ENCODE measurements at regions not wholly inside any gene's neighbourhood (a gene's known extent, or its start where the extent isn't known, plus 50 kb on each side); places are given as distances from the start of the nearest gene placed in this dataset.
A peak's percentile ranks its signal among the peaks of the same experiment; 100 is the strongest.

GRCh38 chr7:98521089-98521692 lies 95.9 kb upstream of the NPTX2 start:
- Histone ChIP-seq H3K4me1 (ENCODE audit: insufficient read depth) (no peaks in the 10 kb centered on the region), H3K9me2 (ENCODE audit: insufficient read depth) (no peaks in the 10 kb centered on the region), H3F3A (replicated peaks; ENCODE audit: low read depth) (no peaks in the 10 kb centered on the region), H3K27me3 (ENCODE audit: insufficient read depth) (no peaks in the 10 kb centered on the region), H3K4me3 (no peak overlapping the region), H3K4me2 (no peak overlapping the region), H3K27ac (ENCODE audit: low read depth) (no peak overlapping the region), H4K20me1 (replicated peaks; ENCODE audit: insufficient read depth) (no peaks in the 10 kb centered on the region), H3K79me2 (replicated peaks; ENCODE audit: insufficient read depth) (no peaks in the 10 kb centered on the region), H2AFZ (no peak overlapping the region), H3K36me3 (ENCODE audit: insufficient read depth) (no peaks in the 10 kb centered on the region; the same call in 1 of the 2 replicates)
- no peak for DNase-seq (ENCODE audit: low spot score)
- Mint-ChIP-seq H3K27ac (no peak overlapping the region), H3K36me3 (ENCODE audit: low read depth) (peaks cover 9% of the 10 kb centered on the region; the same call in 2 of the 3 replicates), H3K4me3 (no peak overlapping the region), H3K27me3 (ENCODE audit: insufficient read depth, low read depth, poor library complexity) (peaks cover 9% of the 10 kb centered on the region), H3K4me1 (no peaks in the 10 kb centered on the region), H3K9me3 (peaks cover 71% of the 10 kb centered on the region)
- ATAC-seq, result no peak
- no peak for TF ChIP-seq ZNF331 (CRISPR knock-in tag; IDR thresholded peaks at IDR 0.05; ENCODE audit: low read depth)
- no peak for TF ChIP-seq JUNB (IDR thresholded peaks at IDR 0.05; ENCODE audit: unreplicated experiment)
- no peak for TF ChIP-seq CREB1 (CRISPR knock-in tag; IDR thresholded peaks at IDR 0.05; ENCODE audit: low read depth)
- TF ChIP-seq CTCF (conservative IDR thresholded peaks at IDR 0.05; ENCODE audit: low read depth in 2 of 2), result no peak

GRCh38 chr7:98520356-98520951 lies 96.6 kb upstream of the NPTX2 start:
- DNase-seq (ENCODE audit: low spot score) (peak; percentile 26), ATAC-seq (no peak)
- Histone ChIP-seq H3K4me3 (no peak overlapping the region), H3K27ac (ENCODE audit: low read depth) (no peak overlapping the region), H3K36me3 (ENCODE audit: insufficient read depth) (no peaks in the 10 kb centered on the region; the same call in 1 of the 2 replicates), H3F3A (replicated peaks; ENCODE audit: low read depth) (no peaks in the 10 kb centered on the region), H3K27me3 (ENCODE audit: insufficient read depth) (no peaks in the 10 kb centered on the region), H3K4me2 (no peak overlapping the region), H3K79me2 (replicated peaks; ENCODE audit: insufficient read depth) (no peaks in the 10 kb centered on the region), H3K4me1 (ENCODE audit: insufficient read depth) (no peaks in the 10 kb centered on the region), H3K9me2 (ENCODE audit: insufficient read depth) (no peaks in the 10 kb centered on the region), H2AFZ (no peak overlapping the region), H4K20me1 (replicated peaks; ENCODE audit: insufficient read depth) (no peaks in the 10 kb centered on the region)
- peaks cover 67% of the 10 kb centered on the region for H3K9me3 Mint-ChIP-seq
- no peak overlapping the region for H3K4me3 Mint-ChIP-seq
- no peak overlapping the region for H3K27ac Mint-ChIP-seq
- peaks cover 5% of the 10 kb centered on the region for H3K27me3 Mint-ChIP-seq (ENCODE audit: insufficient read depth, low read depth, poor library complexity)
- no peaks in the 10 kb centered on the region for H3K4me1 Mint-ChIP-seq
- H3K36me3 Mint-ChIP-seq (ENCODE audit: low read depth), result peaks cover 6% of the 10 kb centered on the region; the same call in 2 of the 3 replicates
- TF ChIP-seq CTCF (conservative IDR thresholded peaks at IDR 0.05; ENCODE audit: low read depth in 2 of 2) (no peak), ZNF331 (CRISPR knock-in tag; IDR thresholded peaks at IDR 0.05; ENCODE audit: low read depth) (no peak), POLR2AphosphoS5 (IDR thresholded peaks at IDR 0.05; ENCODE audit: low read depth) (no peak), NANOG (IDR thresholded peaks at IDR 0.05; ENCODE audit: borderline replicate concordance) (no peak), JUNB (IDR thresholded peaks at IDR 0.05; ENCODE audit: unreplicated experiment) (no peak), ZNF462 (CRISPR knock-in tag; IDR thresholded peaks at IDR 0.05) (no peak), CREB1 (CRISPR knock-in tag; IDR thresholded peaks at IDR 0.05; ENCODE audit: low read depth) (no peak), EZH2phosphoT487 (IDR thresholded peaks at IDR 0.05; ENCODE audit: unreplicated experiment) (no peak), STAT1 (IDR thresholded peaks at IDR 0.05; ENCODE audit: unreplicated experiment) (no peak), ZNF114 (CRISPR knock-in tag; IDR thresholded peaks at IDR 0.05) (no peak)

All from GM23338 (cell line).